Osteoblast (primary cell): ENCODE measurements at regions not wholly inside any gene's neighbourhood (a gene's known extent, or its start where the extent isn't known, plus 50 kb on each side); places are given as distances from the start of the nearest gene placed in this dataset.
A peak's percentile ranks its signal among the peaks of the same experiment; 100 is the strongest.

ENCODE experiments used
- DNase-seq: peaks from one replicate; pipeline ENCODE4 v3.0.0; 2011; ENCODE audit warnings: low spot score, mixed read lengths; ENCODE audit not compliant: insufficient read length; ENCODE audit errors: missing footprints
- H2AFZ ChIP-seq: 2 replicates; pipeline ENCODE4 v1.6.0; 2011; ENCODE audit warnings: mild to moderate bottlenecking, low read length
- H3K27ac ChIP-seq: 2 replicates; pipeline ENCODE4 v1.5.1; 2011; ENCODE audit warnings: mild to moderate bottlenecking, low read depth, low read length, moderate library complexity
- H3K27me3 ChIP-seq: 2 replicates; pipeline ENCODE4 v1.6.0; 2012; ENCODE audit warnings: mild to moderate bottlenecking, control low read depth, inconsistent platforms, low read length, moderate library complexity; ENCODE audit not compliant: insufficient read depth
- H3K36me3 ChIP-seq: 2 replicates; pipeline ENCODE4 v1.5.1; 2011; ENCODE audit warnings: mild to moderate bottlenecking, low read length, control low read depth, moderate library complexity; ENCODE audit not compliant: insufficient read depth
- H3K4me1 ChIP-seq: 2 replicates; pipeline ENCODE4 v1.5.1; 2011; ENCODE audit warnings: mild to moderate bottlenecking, low read length, control low read depth, moderate library complexity; ENCODE audit not compliant: insufficient read depth
- H3K4me2 ChIP-seq: 2 replicates; pipeline ENCODE4 v1.6.0; 2011; ENCODE audit warnings: mild to moderate bottlenecking, low read length; ENCODE audit not compliant: insufficient read depth
- H3K4me3 ChIP-seq: fragments of 200-600 bp; sonication (generic); 3 replicates; pipeline ENCODE4 v1.5.1; 2012; ENCODE audit warnings: mild to moderate bottlenecking, low read length, inconsistent platforms; ENCODE audit not compliant: insufficient read depth
- H3K79me2 ChIP-seq: 2 replicates; pipeline ENCODE4 v1.6.0; 2012; ENCODE audit warnings: mild to moderate bottlenecking, low read length, control low read depth, inconsistent platforms; ENCODE audit not compliant: insufficient read depth
- H3K9me3 ChIP-seq: 2 replicates; pipeline ENCODE4 v1.5.1; 2011; ENCODE audit warnings: low read depth, low read length, control low read depth
- H4K20me1 ChIP-seq: 2 replicates; pipeline ENCODE4 v1.6.0; 2012; ENCODE audit warnings: mild to moderate bottlenecking, low read length, control low read depth; ENCODE audit not compliant: insufficient read depth
- CTCF ChIP-seq: IDR thresholded peaks from 2 replicates; pipeline ENCODE4 v1.5.1; 2011; ENCODE audit warnings: mild to moderate bottlenecking, low read depth, low read length, moderate library complexity; ENCODE audit errors: extremely low read depth

- H4K20me1 ChIP-seq: no peaks in the 10 kb centered on the region
- H3K27ac ChIP-seq: no peak overlapping the region
- no peak for TF ChIP-seq CTCF
- no peak overlapping the region for H3K4me2 ChIP-seq
- no peaks in the 10 kb centered on the region for H3K9me3 ChIP-seq
- no peak for DNase-seq
- H3K36me3 ChIP-seq: no peaks in the 10 kb centered on the region
- H3K4me1 ChIP-seq: peaks cover 34% of the 10 kb centered on the region
- no peaks in the 10 kb centered on the region for H3K79me2 ChIP-seq
- no peak overlapping the region for H3K4me3 ChIP-seq
- no peak overlapping the region for H2AFZ ChIP-seq
- peaks cover 6% of the 10 kb centered on the region for H3K27me3 ChIP-seq
Observed at GRCh38 chr9:121563881-121564460, 64.3 kb upstream of the GGTA1 start.

- DNase-seq: no peak
- Histone ChIP-seq H3K36me3 (no peaks in the 10 kb centered on the region), H3K4me1 (peaks cover 34% of the 10 kb centered on the region), H3K4me2 (no peak overlapping the region), H2AFZ (no peak overlapping the region), H3K4me3 (no peak overlapping the region), H3K27ac (no peak overlapping the region), H3K79me2 (no peaks in the 10 kb centered on the region), H4K20me1 (no peaks in the 10 kb centered on the region), H3K27me3 (peaks cover 6% of the 10 kb centered on the region), H3K9me3 (no peaks in the 10 kb centered on the region)
- TF ChIP-seq CTCF: no peak
Observed at GRCh38 chr9:121564504-121565260, 65.0 kb upstream of the GGTA1 start.

GRCh38 chr9:121566481-121567465, 67.1 kb upstream of the GGTA1 start:
- peak; percentile 97 for DNase-seq
- no peaks in the 10 kb centered on the region for H3K36me3 ChIP-seq
- no peaks in the 10 kb centered on the region for H3K79me2 ChIP-seq
- H3K4me1 ChIP-seq: peaks cover 34% of the 10 kb centered on the region
- H2AFZ ChIP-seq: peak overlapping the region; percentile 35
- H3K4me3 ChIP-seq: peak overlapping the region; percentile 7
- peak overlapping the region; percentile 43 for H3K4me2 ChIP-seq
- H3K27ac ChIP-seq: peak overlapping the region; percentile 17
- no peak for TF ChIP-seq CTCF
- H4K20me1 ChIP-seq: no peaks in the 10 kb centered on the region
- no peaks in the 10 kb centered on the region for H3K9me3 ChIP-seq
- peaks cover 6% of the 10 kb centered on the region for H3K27me3 ChIP-seq
